Left renal pelvis (tissue), 4 donors: ENCODE measurements at regions not wholly inside any gene's neighbourhood (a gene's known extent, or its start where the extent isn't known, plus 50 kb on each side); places are given as distances from the start of the nearest gene placed in this dataset.
A peak's percentile ranks its signal among the peaks of the same experiment; 100 is the strongest.
"Not testable (repeated sequence)": the region's sequence is repeated elsewhere in the genome, so short reads cannot be mapped to it uniquely, and the experiment has no call there.

Experiments used
- DNase-seq, 4 donors: peaks; one replicate each; pipeline ENCODE4 v3.0.0-alpha.2; 2013; ENCODE audit warnings: low read depth in 4 of 4, low spot score in 3 of 4

DNA sequence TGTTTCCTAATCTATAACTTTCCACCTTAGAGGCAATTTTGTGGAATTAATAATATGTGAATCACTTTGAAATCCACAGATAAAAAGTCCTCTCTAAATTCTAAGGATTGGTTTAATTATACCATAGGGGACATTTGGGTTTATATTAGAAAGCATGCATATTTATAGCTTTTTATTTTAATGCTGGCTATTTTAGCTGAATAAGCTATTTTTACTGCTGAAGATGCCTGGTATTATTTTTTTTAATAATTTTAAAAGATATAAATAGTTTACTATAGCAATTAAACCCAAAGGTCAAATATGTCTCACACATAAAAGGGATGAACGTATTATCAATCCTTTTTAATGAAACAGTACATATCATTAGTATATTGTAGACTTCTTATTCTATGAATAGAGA lies 415.4 kb downstream of the MAGEB5 start:
- DNase-seq = no peak

DNA sequence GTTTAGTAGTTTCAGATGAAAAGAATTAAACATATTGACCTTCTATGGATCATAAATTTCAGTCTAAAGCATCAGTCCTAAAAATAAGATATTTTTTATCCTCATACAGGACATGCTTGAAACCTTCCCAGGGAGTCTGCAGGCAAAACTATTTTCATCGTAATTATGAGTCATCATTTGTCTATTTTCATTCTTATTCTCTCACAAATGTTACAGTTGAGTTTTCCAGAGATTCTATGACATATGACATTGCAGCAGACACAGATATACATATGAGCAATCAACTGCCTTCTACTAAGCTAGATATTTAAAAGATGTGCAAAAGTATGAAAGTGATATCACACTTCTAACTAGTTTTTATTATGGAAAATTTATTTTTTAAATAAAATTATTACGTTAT lies 398.0 kb downstream of the MAGEB5 start:
- DNase-seq = no peak

- DNase-seq = no peak
These were observed 391.0 kb downstream of the MAGEB5 start for GRCh38 chrX:26606971-26607370.

GRCh38 chrX:26597981-26598380 lies 382.0 kb downstream of the MAGEB5 start:
- DNase-seq = no peak

DNA sequence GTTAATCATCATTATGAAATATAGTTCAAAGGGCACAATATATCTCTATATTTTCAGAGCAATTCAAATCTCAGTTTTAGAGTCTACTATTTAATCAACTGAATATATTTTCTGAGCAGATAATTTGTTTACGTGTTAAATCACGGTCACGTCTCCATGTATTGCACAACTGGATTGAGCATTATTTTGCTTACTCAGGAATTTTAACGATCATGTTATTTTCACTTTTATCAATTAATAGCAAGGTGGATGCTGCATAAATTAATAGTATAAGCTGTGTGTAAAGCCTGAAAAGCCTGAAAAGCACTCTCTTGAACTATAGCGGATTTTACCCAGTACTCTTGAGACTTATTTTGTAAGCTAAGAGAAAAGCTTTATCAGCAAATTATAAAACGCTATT lies 374.9 kb downstream of the MAGEB5 start:
- no peak for DNase-seq

GRCh38 chrX:26586570-26586969 lies 370.6 kb downstream of the MAGEB5 start:
- no peak for DNase-seq

DNA sequence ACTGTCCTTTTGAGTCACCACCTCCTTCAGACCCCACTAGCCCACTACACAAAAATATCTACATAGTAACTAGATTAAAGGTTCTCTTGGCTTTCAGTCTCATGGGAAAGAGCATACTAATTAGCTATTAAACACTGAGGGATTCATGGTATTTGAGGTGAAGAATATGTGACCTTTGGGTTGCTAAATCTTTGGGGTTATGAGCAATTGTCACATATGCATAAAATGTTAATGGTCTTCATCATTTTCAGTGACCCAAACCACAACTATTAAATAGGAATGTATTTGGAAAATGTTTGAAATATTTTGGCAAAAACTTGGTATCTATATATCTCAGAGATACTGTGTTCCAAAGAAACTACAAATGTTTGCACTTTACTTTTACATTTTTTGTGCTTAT lies 365.1 kb downstream of the MAGEB5 start:
- DNase-seq = no peak

GRCh38 chrX:26580021-26580420 lies 364.1 kb downstream of the MAGEB5 start:
- DNase-seq = no peak

DNA sequence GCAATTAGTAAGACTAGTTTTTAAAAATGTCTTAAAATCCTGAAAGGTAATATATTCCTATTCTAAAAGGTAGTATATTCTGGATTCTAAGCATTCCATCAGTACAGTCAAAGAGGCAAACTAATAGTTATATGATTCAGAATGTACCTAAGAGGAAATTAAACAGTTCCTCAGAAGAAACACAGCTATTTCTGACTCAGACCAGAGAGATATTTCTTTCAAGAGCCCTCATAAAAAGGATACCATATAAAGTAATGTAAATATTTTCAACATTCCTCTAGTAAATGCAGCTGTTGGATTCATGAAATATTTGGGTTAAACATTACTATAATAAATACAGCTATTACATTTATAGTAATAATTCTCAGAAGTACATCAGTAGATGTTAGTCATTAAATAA lies 358.3 kb downstream of the MAGEB5 start:
- no peak for DNase-seq

DNA sequence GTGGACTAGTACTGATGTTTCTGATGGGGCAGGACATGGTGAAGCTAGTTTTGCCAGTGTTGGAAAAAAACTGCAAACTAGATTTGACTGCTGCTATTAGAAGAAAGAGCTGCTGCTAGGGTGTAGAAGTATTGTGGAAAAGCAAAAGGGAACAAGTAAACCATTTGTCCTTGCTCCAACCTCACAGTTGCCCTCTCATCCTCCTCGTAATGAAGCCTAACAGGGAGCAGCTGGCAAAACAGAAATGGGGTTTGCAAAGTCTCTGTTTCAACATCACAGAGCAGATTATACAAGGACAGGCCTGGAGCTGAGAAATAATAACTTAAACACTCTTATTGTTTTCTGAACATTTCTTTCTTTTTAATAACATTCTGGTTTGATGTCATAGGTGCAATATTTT lies 346.2 kb downstream of the MAGEB5 start:
- no peak for DNase-seq

- no peak for DNase-seq
These were observed 343.9 kb downstream of the MAGEB5 start for GRCh38 chrX:26559855-26560254.

DNA sequence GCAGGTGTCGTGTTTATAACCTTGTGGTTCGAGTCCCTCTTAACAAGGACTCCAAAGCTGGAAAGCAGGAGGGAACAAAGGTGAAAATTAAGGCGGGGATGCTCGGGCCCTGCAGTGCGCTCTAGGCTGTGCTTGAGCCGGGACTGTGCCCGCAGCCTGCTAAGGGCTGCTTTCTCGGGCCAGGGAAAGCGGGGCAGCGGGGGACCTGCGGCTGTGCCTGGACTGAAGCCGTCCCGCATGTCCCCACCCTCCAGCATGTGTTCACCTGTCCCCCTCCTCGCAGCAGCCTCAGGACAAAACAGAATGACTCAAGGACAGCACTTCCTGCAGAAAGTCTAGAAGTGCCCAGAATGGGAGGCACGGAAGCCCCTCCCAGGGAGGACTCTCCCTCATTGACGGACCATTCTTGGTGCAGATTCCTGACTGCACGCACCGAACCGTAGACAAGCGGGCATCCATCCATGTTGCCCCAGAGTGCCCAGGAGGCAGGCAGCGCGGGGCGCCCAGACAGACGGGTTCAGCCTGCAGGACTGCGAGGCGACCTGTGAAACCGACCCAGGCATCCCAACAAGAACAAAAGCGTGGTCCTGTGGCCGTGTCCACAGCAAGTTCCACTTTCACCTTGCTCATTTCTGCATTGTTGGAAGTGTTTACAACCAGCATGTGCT lies 342.9 kb downstream of the MAGEB5 start:
- no peak for DNase-seq

- DNase-seq = no peak
These were observed 341.8 kb downstream of the MAGEB5 start for GRCh38 chrX:26557691-26558321.

DNA sequence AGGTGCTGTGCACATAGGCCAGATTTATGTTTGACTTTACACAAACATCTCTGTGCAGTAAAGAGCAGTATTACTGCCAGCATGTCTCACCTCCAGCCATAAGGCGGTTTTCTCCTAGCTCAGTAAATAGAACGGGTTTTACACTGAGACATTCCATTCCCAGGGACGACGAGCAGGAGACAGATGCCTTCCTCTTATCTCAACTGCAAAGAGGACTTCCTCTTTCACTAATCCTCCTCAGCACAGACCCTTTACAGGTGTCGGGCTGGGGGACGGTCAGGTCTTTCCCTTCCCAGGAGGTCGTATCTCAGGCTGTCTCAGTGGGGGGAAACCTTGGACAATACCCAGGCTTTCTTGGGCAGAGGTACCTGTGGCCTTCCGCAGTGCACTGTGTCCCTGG lies 309.8 kb downstream of the MAGEB5 start:
- not testable (repeated sequence) for DNase-seq

- DNase-seq = no peak
These were observed 306.5 kb downstream of the MAGEB5 start for GRCh38 chrX:26522501-26522900.

DNA sequence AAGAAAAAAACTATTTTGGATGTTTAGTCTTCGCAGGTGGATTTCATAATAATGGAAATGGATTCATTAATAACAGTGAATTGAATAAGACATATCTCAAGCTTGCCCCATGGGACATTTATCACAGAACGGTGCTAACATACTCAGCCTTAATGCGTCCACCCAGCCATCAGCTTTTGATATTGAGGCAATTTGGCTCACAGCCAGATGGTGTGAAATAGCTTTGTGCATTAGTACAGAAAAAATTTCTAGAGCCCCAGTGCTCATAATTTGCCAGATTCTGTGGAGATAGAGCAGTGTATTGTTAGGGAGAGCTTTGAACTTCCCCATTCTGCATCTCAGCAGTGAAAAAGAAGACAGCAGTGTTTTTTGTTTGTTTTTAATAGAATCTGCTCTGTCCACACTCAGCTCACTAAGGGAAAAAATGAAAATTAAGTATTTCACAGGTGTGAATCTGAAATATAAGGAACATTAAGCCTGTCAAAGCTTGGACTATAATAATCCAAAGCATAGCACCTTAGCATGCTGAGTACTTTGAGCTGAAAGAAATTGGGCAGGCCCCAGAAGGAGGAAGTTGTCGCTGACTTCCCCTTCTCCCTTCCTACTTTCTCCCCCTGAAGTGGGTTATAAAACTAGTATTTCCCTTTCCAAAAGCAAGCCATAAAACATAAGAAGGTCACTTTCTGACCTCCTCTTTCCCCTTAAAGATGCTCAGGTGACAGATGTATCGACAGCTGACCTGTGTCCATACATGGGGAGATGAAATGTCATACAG lies 295.8 kb downstream of the MAGEB5 start:
- DNase-seq = no peak

DNA sequence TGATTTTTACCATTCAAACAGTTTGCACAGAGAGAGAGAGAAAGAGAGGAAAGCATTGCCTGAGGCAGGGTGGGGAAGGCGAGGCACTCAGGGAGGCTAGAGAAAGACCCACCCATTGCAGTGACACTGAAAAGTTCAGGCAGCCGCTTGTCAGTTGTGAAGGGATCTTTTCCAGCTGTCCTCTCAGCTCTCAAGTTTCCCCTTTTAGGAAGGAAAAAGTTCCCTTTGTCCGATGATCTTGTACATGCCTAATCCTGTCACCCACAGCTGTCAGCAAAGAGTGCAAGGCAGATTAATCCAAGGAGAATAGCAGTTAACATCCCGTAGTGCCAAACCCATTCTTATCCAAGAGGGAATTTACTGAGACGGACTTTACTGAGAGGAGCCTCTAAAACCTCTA lies 255.0 kb downstream of the MAGEB5 start:
- DNase-seq = no peak

- no peak for DNase-seq
These were observed 250.4 kb downstream of the MAGEB5 start for GRCh38 chrX:26466387-26466786.

- DNase-seq = no peak
These were observed 229.3 kb downstream of the MAGEB5 start for GRCh38 chrX:26445288-26445687.

- DNase-seq = not testable (repeated sequence)
These were observed 228.4 kb downstream of the MAGEB5 start for GRCh38 chrX:26444417-26444816.

GRCh38 chrX:26442340-26442739 lies 226.4 kb downstream of the MAGEB5 start:
- peak in 2 of 4 donors; percentile 2 to 6 for DNase-seq

- no peak for DNase-seq
These were observed 198.6 kb downstream of the MAGEB5 start for GRCh38 chrX:26414534-26414933.
